Thymus (tissue), 11 donors: ENCODE measurements at regions not wholly inside any gene's neighbourhood (a gene's known extent, or its start where the extent isn't known, plus 50 kb on each side); places are given as distances from the start of the nearest gene placed in this dataset.
"Not testable (repeated sequence)": the region's sequence is repeated elsewhere in the genome, so short reads cannot be mapped to it uniquely, and the experiment has no call there.

ENCODE experiments used
- DNase-seq, 9 donors: peaks; one replicate each; pipeline ENCODE4 v3.0.0-alpha.2; 2013; ENCODE audit warnings: low spot score in 9 of 9, low read depth in 6 of 9, missing footprints in 1 of 9
- H3K27ac ChIP-seq, 2 donors: one replicate each; pipeline ENCODE4 v1.5.1; 2013; ENCODE audit warnings: control low read depth in 1 of 2, low read depth in 1 of 2, low read length in 1 of 2, mild to moderate bottlenecking in 1 of 2, moderate library complexity in 1 of 2
- H3K27me3 ChIP-seq, 2 donors: one replicate each; pipeline ENCODE4 v1.5.1; 2013; ENCODE audit warnings: low read length in 1 of 2; ENCODE audit not compliant: control insufficient read depth in 2 of 2, insufficient read depth in 1 of 2
- H3K36me3 ChIP-seq, 2 donors: one replicate each; pipeline ENCODE4 v1.5.1; 2013; ENCODE audit warnings: low read length in 1 of 2, mild to moderate bottlenecking in 1 of 2, moderate library complexity in 1 of 2; ENCODE audit not compliant: control insufficient read depth in 2 of 2, insufficient read depth in 2 of 2
- H3K4me1 ChIP-seq, 2 donors: one replicate each; pipeline ENCODE4 v1.5.1; 2013; ENCODE audit warnings: low read length in 2 of 2; ENCODE audit not compliant: control insufficient read depth in 2 of 2, insufficient read depth in 2 of 2
- H3K4me3 ChIP-seq, 2 donors: one replicate each; pipeline ENCODE4 v1.5.1; 2013; ENCODE audit warnings: low read length in 2 of 2, control low read depth in 1 of 2, mild to moderate bottlenecking in 1 of 2
- H3K9me3 ChIP-seq, 2 donors: one replicate each; pipeline ENCODE4 v1.5.1; 2013; ENCODE audit warnings: low read length in 1 of 2, mild to moderate bottlenecking in 1 of 2; ENCODE audit not compliant: control insufficient read depth in 2 of 2, insufficient read depth in 1 of 2
- WGBS: extraction: QIAGEN DNeasy Blood & Tissue Kit; methylation state at CpG from one replicate; pipeline ENCODE4 v1.1.7; 2013; 5-methylcytosine and 5-hydroxymethylcytosine counted together
- donor health status: healthy.

DNA sequence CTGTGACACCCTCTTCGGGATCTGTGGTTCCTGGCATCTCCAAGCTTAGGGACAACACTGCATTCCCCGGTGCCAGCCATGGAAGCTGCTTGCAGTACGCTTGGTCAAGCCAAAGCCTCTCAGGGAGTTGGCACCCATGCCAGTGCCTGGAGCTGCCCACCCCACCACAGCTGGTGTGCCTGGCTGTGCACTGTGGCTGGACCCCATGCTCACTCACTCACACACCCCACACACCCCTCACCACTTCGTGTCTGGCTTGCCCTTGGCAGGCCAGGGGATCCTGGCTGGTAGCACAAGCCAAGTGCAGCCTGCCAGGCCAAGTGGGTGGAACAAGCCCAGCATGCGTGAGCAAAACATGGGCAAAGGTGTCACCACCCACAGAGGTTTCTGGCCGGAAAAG, 324.5 kb upstream of the PTGER4 start:
- no peak overlapping the region for H3K4me3 ChIP-seq
- H3K27ac ChIP-seq, result no peak overlapping the region
- WGBS, result 96% methylated on average over 6 of the region's 6 CpGs
- H3K27me3 ChIP-seq, result no peaks in the 10 kb centered on the region
- peaks cover 0 to 11% of the 10 kb centered on the region in 2 donors for H3K9me3 ChIP-seq
- no peak for DNase-seq
- H3K4me1 ChIP-seq, result no peaks in the 10 kb centered on the region
- H3K36me3 ChIP-seq, result no peaks in the 10 kb centered on the region

DNA sequence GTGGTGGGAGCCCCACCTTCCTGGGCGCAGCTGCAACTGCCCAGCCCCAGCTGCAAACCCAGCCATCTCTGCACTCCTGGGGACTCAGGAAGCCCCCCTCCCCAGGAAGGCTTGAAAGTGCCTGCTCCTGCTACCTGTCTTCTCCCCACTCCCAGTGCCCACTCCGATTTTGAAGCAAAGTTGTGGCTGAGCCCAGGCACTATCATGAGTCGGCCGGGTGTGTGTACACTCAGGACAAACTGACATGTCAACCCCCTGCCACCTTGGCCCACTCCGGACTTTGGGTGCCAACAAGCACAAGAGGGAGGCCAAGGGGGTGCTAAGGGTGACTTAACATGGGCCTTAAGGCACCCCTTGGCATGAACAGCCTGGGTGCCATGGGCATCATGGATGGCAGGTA, 325.5 kb upstream of the PTGER4 start:
- H3K27me3 ChIP-seq, result no peaks in the 10 kb centered on the region
- H3K4me3 ChIP-seq, result no peak overlapping the region
- no peaks in the 10 kb centered on the region for H3K36me3 ChIP-seq
- H3K27ac ChIP-seq, result no peak overlapping the region
- H3K9me3 ChIP-seq, result peaks cover 0 to 13% of the 10 kb centered on the region in 2 donors
- DNase-seq, result no peak
- WGBS, result 98% methylated on average over 5 of the region's 5 CpGs
- H3K4me1 ChIP-seq, result no peaks in the 10 kb centered on the region

DNA sequence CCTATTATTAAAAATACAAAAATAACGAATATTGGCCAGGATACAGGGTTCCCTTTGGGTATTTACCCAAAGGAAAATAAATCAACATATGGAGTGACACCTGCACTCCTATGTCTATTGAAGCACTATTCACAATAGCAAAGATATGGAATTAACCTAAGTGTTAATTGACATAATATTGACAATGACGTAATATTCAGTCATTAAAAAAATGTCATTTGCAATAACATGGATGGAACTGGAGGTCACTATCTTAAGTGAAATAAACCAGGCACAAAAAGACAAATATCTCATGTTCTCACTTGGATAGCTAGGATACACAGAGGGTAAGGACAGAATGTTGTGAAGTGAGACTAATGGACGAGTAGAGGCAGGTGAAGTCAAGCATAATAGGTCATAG, 326.3 kb upstream of the PTGER4 start:
- Histone ChIP-seq H3K9me3 (peaks cover 0 to 18% of the 10 kb centered on the region in 2 donors), H3K4me1 (no peaks in the 10 kb centered on the region), H3K36me3 (no peaks in the 10 kb centered on the region), H3K4me3 (no peak overlapping the region), H3K27ac (no peak overlapping the region), H3K27me3 (no peaks in the 10 kb centered on the region)
- DNase-seq, result no peak
- 95% methylated on average over 3 of the region's 3 CpGs for WGBS

- Histone ChIP-seq H3K4me3 (no peak overlapping the region), H3K36me3 (no peaks in the 10 kb centered on the region), H3K27me3 (no peaks in the 10 kb centered on the region), H3K27ac (no peak overlapping the region), H3K9me3 (peaks cover 0 to 7% of the 10 kb centered on the region in 2 donors), H3K4me1 (no peaks in the 10 kb centered on the region)
- WGBS, result 99% methylated on average over 10 of the region's 10 CpGs
- no peak for DNase-seq
These were observed 331.6 kb upstream of the PTGER4 start for GRCh38 chr5:40347981-40348725.

DNA sequence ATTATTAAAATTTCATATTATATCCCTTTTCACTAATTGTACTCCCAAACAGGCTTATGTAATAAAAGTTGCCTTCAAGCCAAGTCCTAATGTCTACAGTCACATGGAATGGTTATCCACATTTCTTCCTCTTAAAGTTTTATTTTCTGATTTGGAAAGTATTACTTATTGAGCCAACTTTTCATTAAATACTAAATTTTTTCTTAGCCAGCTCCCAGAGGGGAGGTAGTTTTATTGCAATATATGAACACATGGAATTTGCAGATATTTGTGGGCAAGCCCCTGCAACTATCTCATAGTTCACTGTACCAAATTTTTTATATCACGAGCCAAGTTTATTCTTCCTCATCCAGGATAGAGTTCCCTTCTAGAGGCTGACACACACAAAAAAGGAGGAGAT, 332.8 kb upstream of the PTGER4 start:
- no peaks in the 10 kb centered on the region for H3K27me3 ChIP-seq
- WGBS, result 93% methylated on average over 1 of the region's 1 CpG
- no peak overlapping the region for H3K27ac ChIP-seq
- H3K4me3 ChIP-seq, result no peak overlapping the region
- DNase-seq, result no peak
- H3K4me1 ChIP-seq, result no peaks in the 10 kb centered on the region
- peaks cover 0 to 7% of the 10 kb centered on the region in 2 donors for H3K9me3 ChIP-seq
- no peaks in the 10 kb centered on the region for H3K36me3 ChIP-seq

DNA sequence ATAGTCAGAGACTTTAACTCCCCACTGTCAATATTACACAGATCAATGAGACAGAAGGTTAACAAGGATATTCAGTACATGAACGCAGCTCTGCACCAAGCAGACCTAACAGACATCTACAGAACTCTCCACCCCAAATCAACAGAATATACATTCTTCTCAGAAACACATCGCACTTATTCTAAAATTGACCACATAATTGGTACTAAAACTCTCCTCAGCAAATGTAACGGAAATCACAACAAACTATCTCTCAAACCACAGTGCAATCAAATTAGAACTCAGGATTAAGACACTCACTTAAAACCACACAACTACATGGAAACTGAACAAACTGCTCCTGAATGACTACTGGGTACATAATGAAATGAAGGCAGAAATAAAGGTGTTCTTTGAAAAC, 341.3 kb upstream of the PTGER4 start:
- H3K27ac ChIP-seq, H3K4me3 ChIP-seq, H3K9me3 ChIP-seq, DNase-seq, H3K4me1 ChIP-seq, H3K36me3 ChIP-seq, H3K27me3 ChIP-seq: not testable (repeated sequence)
- WGBS, result 98% methylated on average over 3 of the region's 3 CpGs

DNA sequence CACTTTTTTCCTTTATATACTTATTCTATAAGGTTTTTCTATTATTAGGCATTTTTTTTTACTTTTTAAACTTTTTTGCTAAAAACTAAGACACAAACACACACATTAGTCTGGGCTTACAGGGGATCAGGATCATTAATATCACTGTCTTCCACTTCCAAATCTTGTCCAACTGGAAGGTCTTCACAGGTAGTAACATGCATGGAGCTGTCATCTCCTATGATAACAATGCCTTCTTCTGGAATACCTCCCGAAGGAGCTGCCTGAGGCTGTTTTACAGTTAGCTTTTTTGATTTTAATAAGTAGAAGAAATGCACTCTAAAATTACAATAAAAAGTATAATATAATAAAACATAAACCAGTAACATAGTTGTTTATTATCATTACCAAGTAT, 345.5 kb upstream of the PTGER4 start:
- Histone ChIP-seq H3K27me3 (no peaks in the 10 kb centered on the region), H3K9me3 (no peaks in the 10 kb centered on the region), H3K4me3 (no peak overlapping the region), H3K36me3 (no peaks in the 10 kb centered on the region), H3K27ac (no peak overlapping the region), H3K4me1 (no peaks in the 10 kb centered on the region)
- WGBS, result 94% methylated on average over 1 of the region's 1 CpG
- no peak for DNase-seq

DNA sequence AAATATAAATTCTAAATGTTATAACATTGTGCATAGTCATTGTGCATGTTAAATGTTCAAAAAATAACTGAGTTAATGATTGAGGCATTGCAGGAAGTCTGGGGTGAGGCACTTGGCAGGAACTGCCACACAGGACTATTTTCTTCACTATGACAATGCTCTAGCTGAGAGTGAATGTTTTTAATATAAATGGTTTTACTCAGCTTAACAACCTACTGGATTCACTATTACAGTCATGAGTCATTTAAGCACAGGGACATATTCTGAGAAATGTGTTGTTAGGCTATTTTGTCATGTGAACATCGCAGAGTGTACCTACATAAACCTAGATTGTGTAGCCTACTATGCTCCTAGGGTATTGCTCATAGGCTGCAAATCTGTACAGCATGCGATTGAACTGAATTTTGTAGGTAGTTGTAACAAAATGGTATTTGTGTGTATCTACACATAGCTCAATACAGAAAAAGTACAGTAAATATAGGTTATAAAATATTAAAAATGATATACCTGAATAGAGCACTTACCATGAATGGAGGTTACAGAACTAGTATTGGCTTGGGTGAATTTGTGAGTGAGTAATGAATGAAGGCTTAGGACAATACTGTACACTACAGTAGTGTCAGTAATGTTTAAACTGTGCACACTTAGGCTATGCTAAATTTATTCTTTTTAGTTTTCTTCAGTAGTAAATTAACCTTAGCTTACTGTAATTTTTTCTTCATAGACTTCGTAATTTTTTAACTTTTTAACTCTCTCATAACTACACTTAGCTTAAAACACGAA, 346.1 kb upstream of the PTGER4 start:
- Histone ChIP-seq H3K27ac (no peak overlapping the region), H3K36me3 (no peaks in the 10 kb centered on the region)

DNA sequence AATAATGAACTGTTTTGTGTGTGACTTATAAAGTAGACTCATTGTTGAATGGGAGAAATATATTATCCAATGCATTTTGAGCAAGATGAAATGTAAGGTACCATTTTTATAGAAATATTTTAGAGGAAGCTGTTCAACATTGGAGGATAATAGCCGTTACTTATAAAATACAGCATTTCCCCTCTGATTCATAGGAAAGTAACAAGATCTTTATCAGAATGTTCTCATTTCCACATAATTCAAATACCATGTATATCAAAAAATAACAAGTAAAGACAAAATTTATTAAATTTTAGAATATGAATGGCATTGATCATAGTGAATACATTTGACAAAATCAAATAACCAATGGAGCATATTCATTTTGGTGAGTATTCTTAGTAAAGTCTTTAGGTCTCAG, 346.7 kb upstream of the PTGER4 start:
- Histone ChIP-seq H3K27me3 (no peaks in the 10 kb centered on the region), H3K27ac (no peak overlapping the region), H3K4me3 (no peak overlapping the region), H3K9me3 (no peaks in the 10 kb centered on the region), H3K4me1 (no peaks in the 10 kb centered on the region), H3K36me3 (no peaks in the 10 kb centered on the region)
- no peak for DNase-seq
- WGBS, result 86% methylated on average over 1 of the region's 1 CpG

More for the DNA sequence above, 346.1 kb upstream of the PTGER4 start:
- Histone ChIP-seq H3K27me3 (no peaks in the 10 kb centered on the region), H3K4me1 (no peaks in the 10 kb centered on the region), H3K9me3 (no peaks in the 10 kb centered on the region), H3K4me3 (no peak overlapping the region)
- no peak for DNase-seq
- WGBS, result 84% methylated on average over 4 of the region's 4 CpGs
